ENCODE measurements at regions not wholly inside any gene's neighbourhood (a gene's known extent, or its start where the extent isn't known, plus 50 kb on each side); places are given as distances from the start of the nearest gene placed in this dataset.

GRCh38 chr5:96517295-96517694 lies 84.2 kb upstream of the PCSK1 start:
- H3K79me2 ChIP-seq (ENCODE audit: insufficient read depth), result no peaks in the 10 kb centered on the region
- H3K27ac ChIP-seq (ENCODE audit: low read depth in 2 of 2, low read length in 1 of 2), result peak overlapping the region in 1 of 2 experiments; percentile 52; a peak in 1 of 4 replicates
- H3F3A ChIP-seq (replicated peaks; ENCODE audit: insufficient read depth), result no peaks in the 10 kb centered on the region
- ChIA-PET CTCF (no interaction called here), POLR2A (no interaction called here)
- H3K4me1 ChIP-seq (ENCODE audit: control insufficient read depth in 1 of 2, insufficient read depth in 2 of 2, low read depth in 1 of 2, low read length in 1 of 2), result no peaks in the 10 kb centered on the region; a peak in 1 of 4 replicates
- no peak overlapping the region for H3K9ac ChIP-seq
- no peak overlapping the region for H3K4me2 ChIP-seq
- H3K27me3 ChIP-seq (ENCODE audit: insufficient read depth), result no peaks in the 10 kb centered on the region
- no peaks in the 10 kb centered on the region for H3K36me3 ChIP-seq (replicated peaks in 1 of 2; ENCODE audit: control insufficient read depth in 1 of 2, insufficient read depth in 2 of 2, low read length in 1 of 2)
- H4K20me1 ChIP-seq (ENCODE audit: insufficient read depth), result no peaks in the 10 kb centered on the region
- no peak overlapping the region for H2AFZ ChIP-seq (ENCODE audit: low read depth)
- 38% methylated on average over 4 of the region's 4 CpGs for WGBS (ENCODE audit: low lambda C conversion rate)
- peak; percentile 16 for DNase-seq
- H3K9me3 ChIP-seq, result no peaks in the 10 kb centered on the region
- H3K4me3 ChIP-seq (ENCODE audit: low read depth in 2 of 2, low read length in 1 of 2), result no peak overlapping the region
- TF ChIP-seq YY1 (IDR thresholded peaks at IDR 0.05; ENCODE audit: low read depth), result no peak
- H3K9me2 ChIP-seq, result no peaks in the 10 kb centered on the region

GRCh38 chr5:96520345-96520744 lies 87.3 kb upstream of the PCSK1 start:
- no peaks in the 10 kb centered on the region for H3K27me3 ChIP-seq (ENCODE audit: insufficient read depth)
- CTCF ChIA-PET, result no interaction called here

GRCh38 chr5:96522635-96523355 lies 89.7 kb upstream of the PCSK1 start:
- no peak overlapping the region for H3K4me2 ChIP-seq
- H3K9ac ChIP-seq, result no peak overlapping the region
- POLR2A ChIA-PET, result no interaction called here
- H3K79me2 ChIP-seq (ENCODE audit: insufficient read depth), result no peaks in the 10 kb centered on the region
- H3K9me3 ChIP-seq, result no peaks in the 10 kb centered on the region
- H3K4me1 ChIP-seq (ENCODE audit: control insufficient read depth in 1 of 2, insufficient read depth in 2 of 2, low read depth in 1 of 2, low read length in 1 of 2), result peaks cover 0 to 3% of the 10 kb centered on the region in 2 experiments; a peak in 1 of 4 replicates
- no peaks in the 10 kb centered on the region for H3K9me2 ChIP-seq
- DNase-seq, result no peak
- no peaks in the 10 kb centered on the region for H3K27me3 ChIP-seq (ENCODE audit: insufficient read depth)
- WGBS (ENCODE audit: low lambda C conversion rate), result 57% methylated on average over 7 of the region's 7 CpGs
- H4K20me1 ChIP-seq (ENCODE audit: insufficient read depth), result no peaks in the 10 kb centered on the region
- no peaks in the 10 kb centered on the region for H3F3A ChIP-seq (replicated peaks; ENCODE audit: insufficient read depth)
- no peak overlapping the region for H3K4me3 ChIP-seq (ENCODE audit: low read depth in 2 of 2, low read length in 1 of 2)
- H3K27ac ChIP-seq (ENCODE audit: low read depth in 2 of 2, low read length in 1 of 2), result no peak overlapping the region
- CTCF ChIA-PET, result interaction anchor here (0.6 to 1.0 kb wide), 2 partner anchors 34 to 141 kb away, joined by 3 read pairs; no protein-coding TSS in a partner anchor
- H3K36me3 ChIP-seq (replicated peaks in 1 of 2; ENCODE audit: control insufficient read depth in 1 of 2, insufficient read depth in 2 of 2, low read length in 1 of 2), result no peaks in the 10 kb centered on the region
- H2AFZ ChIP-seq (ENCODE audit: low read depth), result no peak overlapping the region
- no peak for TF ChIP-seq MAX (IDR thresholded peaks at IDR 0.05; ENCODE audit: low read depth)
- no peak for TF ChIP-seq REST (IDR thresholded peaks at IDR 0.05; ENCODE audit: low read depth, low read length)
- TF ChIP-seq TAF1 (IDR thresholded peaks at IDR 0.05; ENCODE audit: borderline replicate concordance, low read depth, low read length), result no peak
- TF ChIP-seq PBX3 (IDR thresholded peaks at IDR 0.05), result no peak
- no peak for TF ChIP-seq RAD21 (IDR thresholded peaks at IDR 0.05; ENCODE audit: low read length)
- no peak for TF ChIP-seq FOXM1 (IDR thresholded peaks at IDR 0.05; ENCODE audit: low read depth)
- no peak for TF ChIP-seq NFIC (IDR thresholded peaks at IDR 0.05; ENCODE audit: borderline replicate concordance)
- TF ChIP-seq CHD2 (IDR thresholded peaks at IDR 0.05; ENCODE audit: low read length, partially characterized antibody), result no peak
- TF ChIP-seq TEAD4 (IDR thresholded peaks at IDR 0.05; ENCODE audit: borderline replicate concordance, insufficient read depth), result no peak

More at GRCh38 chr5:96520345-96520744, 87.3 kb upstream of the PCSK1 start:
- no peaks in the 10 kb centered on the region for H3K36me3 ChIP-seq (replicated peaks in 1 of 2; ENCODE audit: control insufficient read depth in 1 of 2, insufficient read depth in 2 of 2, low read length in 1 of 2)
- no peak overlapping the region for H3K4me2 ChIP-seq
- H3K27ac ChIP-seq (ENCODE audit: low read depth in 2 of 2, low read length in 1 of 2), result no peak overlapping the region
- H4K20me1 ChIP-seq (ENCODE audit: insufficient read depth), result no peaks in the 10 kb centered on the region
- no peak overlapping the region for H3K9ac ChIP-seq
- DNase-seq, result no peak
- H3K4me3 ChIP-seq (ENCODE audit: low read depth in 2 of 2, low read length in 1 of 2), result no peak overlapping the region
- H3F3A ChIP-seq (replicated peaks; ENCODE audit: insufficient read depth), result no peaks in the 10 kb centered on the region
- H3K79me2 ChIP-seq (ENCODE audit: insufficient read depth), result no peaks in the 10 kb centered on the region
- H2AFZ ChIP-seq (ENCODE audit: low read depth), result no peak overlapping the region
- POLR2A ChIA-PET, result no interaction called here
- no peaks in the 10 kb centered on the region for H3K9me2 ChIP-seq
- H3K9me3 ChIP-seq, result no peaks in the 10 kb centered on the region
- TF ChIP-seq USF2 (IDR thresholded peaks at IDR 0.05; ENCODE audit: borderline replicate concordance, low read depth, low read length) (no peak), GABPA (IDR thresholded peaks at IDR 0.05; ENCODE audit: low read depth) (no peak), CHD2 (IDR thresholded peaks at IDR 0.05; ENCODE audit: low read length, partially characterized antibody) (no peak), RXRA (IDR thresholded peaks at IDR 0.05; ENCODE audit: borderline replicate concordance, low read depth) (no peak), MEF2A (IDR thresholded peaks at IDR 0.05; ENCODE audit: borderline replicate concordance, low read depth) (no peak), ELF1 (IDR thresholded peaks at IDR 0.05) (no peak), NRF1 (IDR thresholded peaks at IDR 0.05; ENCODE audit: low read depth, low read length) (no peak), GATA2 (CRISPR knock-in tag; IDR thresholded peaks at IDR 0.05) (no peak), FOXM1 (IDR thresholded peaks at IDR 0.05; ENCODE audit: low read depth) (no peak), POLR2AphosphoS5 (IDR thresholded peaks at IDR 0.05; ENCODE audit: low read depth, low read length) (no peak), NFIC (IDR thresholded peaks at IDR 0.05; ENCODE audit: borderline replicate concordance) (no peak)
- H3K4me1 ChIP-seq (ENCODE audit: control insufficient read depth in 1 of 2, insufficient read depth in 2 of 2, low read depth in 1 of 2, low read length in 1 of 2), result no peaks in the 10 kb centered on the region; a peak in 1 of 4 replicates
